Mesenchymal stem cell (in vitro differentiated cells and primary cell): ENCODE measurements at regions not wholly inside any gene's neighbourhood (a gene's known extent, or its start where the extent isn't known, plus 50 kb on each side); places are given as distances from the start of the nearest gene placed in this dataset.

Experiments
- DNase-seq: peaks from one replicate; pipeline ENCODE4 v3.0.0-alpha.2; 2013
- H2AFZ ChIP-seq: one replicate; pipeline ENCODE4 v1.6.1; 2013; ENCODE audit warnings: low read depth, mild to moderate bottlenecking, control low read depth, inconsistent platforms, low read length, moderate library complexity
- H2AK5ac ChIP-seq: 2 replicates; pipeline ENCODE4 v1.6.1; 2013; ENCODE audit warnings: low read length, moderate library complexity, mild to moderate bottlenecking, inconsistent platforms; ENCODE audit not compliant: severe bottlenecking
- H2BK120ac ChIP-seq: one replicate; pipeline ENCODE4 v1.6.1; 2013; ENCODE audit warnings: low read depth, mild to moderate bottlenecking, inconsistent platforms, low read length, moderate library complexity
- H2BK12ac ChIP-seq, 2 experiments: one replicate each; pipeline ENCODE4 v1.6.1; 2013; ENCODE audit warnings: inconsistent platforms in 2 of 2, low read length in 2 of 2, mild to moderate bottlenecking in 2 of 2, moderate library complexity in 2 of 2, control low read depth in 1 of 2
- H2BK15ac ChIP-seq: one replicate; pipeline ENCODE4 v1.6.1; 2013; ENCODE audit warnings: mild to moderate bottlenecking, low read depth, inconsistent platforms; ENCODE audit not compliant: poor library complexity, severe bottlenecking
- H2BK5ac ChIP-seq: 2 replicates; pipeline ENCODE4 v1.6.1; 2013; ENCODE audit warnings: low read depth, mild to moderate bottlenecking, low read length, control low read depth, inconsistent platforms; ENCODE audit not compliant: poor library complexity, severe bottlenecking
- H3K14ac ChIP-seq, 2 experiments: one replicate each; pipeline ENCODE4 v1.6.1; 2013; ENCODE audit warnings: inconsistent platforms in 2 of 2, low read length in 2 of 2, control low read depth in 1 of 2, mild to moderate bottlenecking in 1 of 2, moderate library complexity in 1 of 2
- H3K18ac ChIP-seq, 2 experiments: one replicate each; pipeline ENCODE4 v1.6.1; 2013; ENCODE audit warnings: inconsistent platforms in 2 of 2, low read length in 2 of 2, control low read depth in 1 of 2, low read depth in 1 of 2, mild to moderate bottlenecking in 1 of 2
- H3K23ac ChIP-seq, 2 experiments: one replicate each; pipeline ENCODE4 v1.6.1; 2013; ENCODE audit warnings: inconsistent platforms in 2 of 2, low read length in 2 of 2, mild to moderate bottlenecking in 2 of 2, moderate library complexity in 2 of 2, control low read depth in 1 of 2
- H3K27ac ChIP-seq: 2 replicates; pipeline ENCODE4 v1.5.1; 2013; ENCODE audit warnings: mild to moderate bottlenecking, moderate library complexity, low read length, control low read depth, inconsistent platforms; ENCODE audit not compliant: poor library complexity, severe bottlenecking
- H3K27me3 ChIP-seq, 2 experiments: 2 replicates each; pipeline versions ENCODE4 v1.6.1 to v1.7.0; 2013; ENCODE audit warnings: low read length in 2 of 2, mild to moderate bottlenecking in 2 of 2, moderate library complexity in 2 of 2, control low read depth in 1 of 2, inconsistent platforms in 1 of 2; ENCODE audit not compliant: control insufficient read depth in 1 of 2, insufficient read depth in 1 of 2
- H3K36me3 ChIP-seq, 2 experiments: 2 replicates each; pipeline versions ENCODE4 v1.6.1 to v1.7.0; 2013; ENCODE audit warnings: low read length in 2 of 2, control low read depth in 1 of 2, inconsistent platforms in 1 of 2, low read depth in 1 of 2, mild to moderate bottlenecking in 1 of 2; ENCODE audit not compliant: insufficient read depth in 2 of 2, control insufficient read depth in 1 of 2
- H3K4ac ChIP-seq, 2 experiments: one replicate each; pipeline ENCODE4 v1.6.1; 2013; ENCODE audit warnings: inconsistent platforms in 2 of 2, low read length in 2 of 2, mild to moderate bottlenecking in 2 of 2, moderate library complexity in 2 of 2, control low read depth in 1 of 2, low read depth in 1 of 2
- H3K4me1 ChIP-seq: 2 replicates; pipeline ENCODE4 v1.6.1; 2013; ENCODE audit warnings: low read depth, low read length, control low read depth; ENCODE audit not compliant: control insufficient read depth, insufficient read depth
- H3K4me2 ChIP-seq: 2 replicates; pipeline ENCODE4 v1.6.1; 2013; ENCODE audit warnings: low read length, mild to moderate bottlenecking, inconsistent platforms; ENCODE audit not compliant: poor library complexity, severe bottlenecking
- H3K4me3 ChIP-seq, 2 experiments: 2 replicates each; pipeline versions ENCODE4 v1.5.1 to v1.7.0; 2013; ENCODE audit warnings: low read length in 2 of 2, mild to moderate bottlenecking in 2 of 2, control low read depth in 1 of 2, low read depth in 1 of 2; ENCODE audit not compliant: insufficient read depth in 1 of 2
- H3K79me1 ChIP-seq: replicated peaks from 2 replicates; pipeline ENCODE4 v1.6.1; 2013; ENCODE audit warnings: mild to moderate bottlenecking, control low read depth, low read length, inconsistent platforms; ENCODE audit not compliant: poor library complexity, severe bottlenecking
- H3K9ac ChIP-seq: 2 replicates; pipeline ENCODE4 v1.7.0; 2013; ENCODE audit warnings: mild to moderate bottlenecking, low read length, moderate library complexity
- H3K9me3 ChIP-seq: 2 replicates; pipeline ENCODE4 v1.7.0; 2013; ENCODE audit warnings: mild to moderate bottlenecking, low read length; ENCODE audit not compliant: control insufficient read depth
- H4K8ac ChIP-seq: one replicate; pipeline ENCODE4 v1.6.1; 2013; ENCODE audit warnings: inconsistent platforms, mild to moderate bottlenecking, low read length, moderate library complexity
- H4K91ac ChIP-seq: one replicate; pipeline ENCODE4 v1.6.1; 2013; ENCODE audit warnings: mild to moderate bottlenecking, low read length, inconsistent platforms
- WGBS: methylation state at CpG from one replicate; pipeline ENCODE4 v1.1.7; 2013; ENCODE audit warnings: mixed read lengths; 5-methylcytosine and 5-hydroxymethylcytosine counted together

DNA sequence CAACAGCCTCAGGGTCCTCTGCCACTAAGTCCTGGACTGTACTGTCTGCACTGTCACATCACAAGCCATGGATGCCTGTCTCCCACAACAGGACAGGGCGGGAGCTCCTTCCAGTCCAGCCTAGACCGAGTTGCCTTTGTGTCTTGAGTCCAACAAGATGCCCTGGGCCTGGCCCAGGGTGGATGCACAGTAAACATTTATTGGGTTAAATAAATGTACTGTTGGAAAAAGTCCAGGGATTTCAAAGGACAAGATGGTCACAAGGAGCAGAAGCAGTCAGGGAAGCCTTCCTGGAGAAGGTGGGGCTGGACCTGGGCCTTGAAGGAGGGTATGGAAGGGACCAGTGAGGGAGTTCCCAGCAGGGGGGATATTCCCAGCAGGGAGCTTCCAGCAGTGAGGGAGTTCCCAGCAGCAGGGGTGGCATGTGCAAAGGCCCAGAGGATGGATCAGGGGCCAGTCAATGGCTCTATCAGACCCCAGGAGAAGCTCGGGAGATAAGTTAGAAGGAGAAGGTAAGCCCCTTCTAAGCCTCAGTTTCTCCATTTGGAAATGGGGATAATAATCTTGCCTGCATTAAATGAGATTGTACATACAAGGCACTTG, 72.7 kb upstream of the NEURL1B start:
- no peak for DNase-seq
- no peak overlapping the region for H2AK5ac ChIP-seq
- peaks cover 76 to 89% of the 10 kb centered on the region in 2 experiments for H3K27me3 ChIP-seq
- no peak overlapping the region for H3K14ac ChIP-seq
- no peak overlapping the region for H3K4me2 ChIP-seq
- no peaks in the 10 kb centered on the region for H3K79me1 ChIP-seq
- no peak overlapping the region for H3K27ac ChIP-seq
- no peak overlapping the region for H3K4me3 ChIP-seq
- no peaks in the 10 kb centered on the region for H3K9me3 ChIP-seq
- H2BK120ac ChIP-seq = no peak overlapping the region
- no peak overlapping the region for H4K91ac ChIP-seq
- H2BK15ac ChIP-seq = no peak overlapping the region
- no peak overlapping the region for H3K18ac ChIP-seq
- no peak overlapping the region for H2AFZ ChIP-seq
- no peak overlapping the region for H3K23ac ChIP-seq
- no peaks in the 10 kb centered on the region for H3K4me1 ChIP-seq
- no peak overlapping the region for H2BK5ac ChIP-seq
- 90% methylated on average over 3 of the region's 3 CpGs for WGBS
- no peak overlapping the region for H3K9ac ChIP-seq
- no peaks in the 10 kb centered on the region for H3K36me3 ChIP-seq
- no peak overlapping the region for H2BK12ac ChIP-seq
- no peak overlapping the region for H4K8ac ChIP-seq
- H3K4ac ChIP-seq = no peak overlapping the region

DNA sequence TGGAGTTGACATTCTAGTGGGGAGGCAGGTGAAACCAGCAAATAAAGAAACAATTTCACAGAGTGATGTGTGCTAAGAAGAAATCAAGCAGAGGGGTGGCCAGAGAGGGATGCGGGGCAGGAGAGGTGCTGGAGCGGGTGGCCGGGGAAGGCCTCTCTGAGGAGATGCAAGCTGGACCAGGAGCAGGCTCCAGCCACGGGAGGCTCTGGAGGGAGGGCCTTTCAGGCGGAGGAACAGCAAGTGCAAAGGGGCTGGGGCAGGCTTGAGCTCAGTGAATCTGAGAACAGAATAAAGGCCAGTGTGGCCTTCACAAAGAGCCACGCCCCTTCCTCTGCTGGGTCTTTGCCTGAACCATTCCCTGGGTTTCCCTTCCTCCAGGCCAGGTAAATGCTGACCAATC, 73.2 kb upstream of the NEURL1B start:
- no peak overlapping the region for H4K8ac ChIP-seq
- H4K91ac ChIP-seq = no peak overlapping the region
- H2BK120ac ChIP-seq = no peak overlapping the region
- H3K4me3 ChIP-seq = no peak overlapping the region
- no peaks in the 10 kb centered on the region for H3K36me3 ChIP-seq
- no peak overlapping the region for H2BK15ac ChIP-seq
- H3K9me3 ChIP-seq = no peaks in the 10 kb centered on the region
- no peaks in the 10 kb centered on the region for H3K79me1 ChIP-seq
- H3K23ac ChIP-seq = no peak overlapping the region
- no peak overlapping the region for H3K27ac ChIP-seq
- no peak overlapping the region for H2BK12ac ChIP-seq
- H3K9ac ChIP-seq = no peak overlapping the region
- 93% methylated on average over 5 of the region's 6 CpGs for WGBS
- H3K4me2 ChIP-seq = no peak overlapping the region
- DNase-seq = no peak
- peaks cover 79 to 91% of the 10 kb centered on the region in 2 experiments for H3K27me3 ChIP-seq
- H2AFZ ChIP-seq = no peak overlapping the region
- H3K18ac ChIP-seq = no peak overlapping the region
- no peaks in the 10 kb centered on the region for H3K4me1 ChIP-seq
- no peak overlapping the region for H3K14ac ChIP-seq
- no peak overlapping the region for H2BK5ac ChIP-seq
- H3K4ac ChIP-seq = no peak overlapping the region
- H2AK5ac ChIP-seq = no peak overlapping the region

DNA sequence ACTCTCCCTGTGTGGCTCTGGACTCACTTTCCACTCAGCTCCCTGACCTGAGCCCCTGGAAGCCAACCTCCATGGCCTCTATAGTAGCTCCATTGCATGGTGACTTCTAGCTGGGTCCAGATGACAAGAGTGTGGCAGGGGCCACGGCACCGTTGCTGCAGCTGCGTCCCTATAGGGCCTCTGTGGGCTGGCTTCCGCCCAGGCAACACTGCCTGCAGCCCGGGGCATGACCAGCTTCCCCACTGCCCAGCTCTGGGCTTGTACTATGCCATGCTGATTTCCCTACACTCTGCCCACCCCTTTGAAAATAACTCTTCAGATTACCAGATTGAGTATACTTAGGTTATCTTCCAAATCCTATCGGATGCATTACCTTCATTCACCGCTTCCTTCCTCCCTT, 73.8 kb upstream of the NEURL1B start:
- no peak overlapping the region for H4K8ac ChIP-seq
- H3K36me3 ChIP-seq = no peaks in the 10 kb centered on the region
- no peak overlapping the region for H2BK5ac ChIP-seq
- H2BK12ac ChIP-seq = no peak overlapping the region
- H3K23ac ChIP-seq = no peak overlapping the region
- no peak overlapping the region for H2AFZ ChIP-seq
- no peak overlapping the region for H2BK15ac ChIP-seq
- H3K14ac ChIP-seq = no peak overlapping the region
- 89% methylated on average over 7 of the region's 7 CpGs for WGBS
- H4K91ac ChIP-seq = no peak overlapping the region
- no peaks in the 10 kb centered on the region for H3K4me1 ChIP-seq
- H3K18ac ChIP-seq = no peak overlapping the region
- no peak overlapping the region for H3K4ac ChIP-seq
- no peak overlapping the region for H3K9ac ChIP-seq
- DNase-seq = no peak
- H3K27me3 ChIP-seq = peaks cover 80 to 89% of the 10 kb centered on the region in 2 experiments
- no peaks in the 10 kb centered on the region for H3K9me3 ChIP-seq
- no peak overlapping the region for H3K4me2 ChIP-seq
- H2BK120ac ChIP-seq = no peak overlapping the region
- no peak overlapping the region for H3K27ac ChIP-seq
- H3K79me1 ChIP-seq = no peaks in the 10 kb centered on the region
- H2AK5ac ChIP-seq = no peak overlapping the region
- no peak overlapping the region for H3K4me3 ChIP-seq

DNA sequence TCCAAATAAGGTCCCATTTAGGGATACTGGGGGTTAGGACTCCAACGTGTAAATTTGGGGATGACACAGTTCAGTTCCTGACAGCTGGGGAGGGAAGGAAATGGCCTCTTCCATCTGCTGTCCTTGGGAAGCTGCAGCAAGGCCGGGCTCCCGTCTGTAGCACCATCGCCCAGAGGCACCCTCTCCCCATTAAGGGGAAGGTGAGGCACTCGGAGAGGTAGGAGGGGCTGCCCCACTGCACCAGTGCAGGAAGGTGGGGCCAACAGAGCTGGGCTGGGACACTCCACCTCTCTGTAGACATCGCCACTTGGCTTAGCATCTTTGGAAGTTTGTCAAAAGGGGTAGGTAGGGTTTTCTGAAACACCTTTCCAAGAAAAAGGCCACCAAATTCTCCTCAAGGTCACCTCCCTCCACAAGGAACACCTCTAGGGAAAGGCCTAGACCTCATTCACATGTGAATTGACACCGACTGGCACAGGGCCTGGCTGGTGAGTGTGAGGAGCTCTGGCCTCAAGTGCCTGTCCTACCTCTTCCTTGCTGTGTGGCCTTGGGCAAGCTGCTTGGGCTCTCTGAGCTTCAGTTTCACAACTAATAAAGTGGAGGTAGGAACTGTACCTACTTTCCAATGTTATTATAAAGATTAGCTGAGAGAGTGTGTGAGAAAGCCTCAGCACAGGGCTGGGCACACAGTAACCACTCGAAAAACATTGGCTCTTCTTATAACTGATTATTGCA, 75.0 kb upstream of the NEURL1B start:
- Histone ChIP-seq H2BK12ac (no peak overlapping the region), H4K8ac (no peak overlapping the region), H3K27ac (no peak overlapping the region), H3K79me1 (no peaks in the 10 kb centered on the region), H3K4me1 (no peaks in the 10 kb centered on the region), H2BK120ac (no peak overlapping the region), H3K4ac (no peak overlapping the region), H3K36me3 (no peaks in the 10 kb centered on the region), H3K27me3 (peaks cover 72 to 84% of the 10 kb centered on the region in 2 experiments), H2AFZ (no peak overlapping the region), H2AK5ac (no peak overlapping the region), H3K23ac (no peak overlapping the region), H3K4me3 (no peak overlapping the region), H3K4me2 (no peak overlapping the region), H4K91ac (no peak overlapping the region), H3K18ac (no peak overlapping the region), H2BK5ac (no peak overlapping the region), H3K14ac (no peak overlapping the region), H3K9ac (no peak overlapping the region), H3K9me3 (no peaks in the 10 kb centered on the region), H2BK15ac (no peak overlapping the region)
- 85% methylated on average over 8 of the region's 8 CpGs for whole genome bisulfite sequencing
- no peak for DNase-seq
